ENCODE measurements at regions not wholly inside any gene's neighbourhood (a gene's known extent, or its start where the extent isn't known, plus 50 kb on each side); places are given as distances from the start of the nearest gene placed in this dataset.

DNA sequence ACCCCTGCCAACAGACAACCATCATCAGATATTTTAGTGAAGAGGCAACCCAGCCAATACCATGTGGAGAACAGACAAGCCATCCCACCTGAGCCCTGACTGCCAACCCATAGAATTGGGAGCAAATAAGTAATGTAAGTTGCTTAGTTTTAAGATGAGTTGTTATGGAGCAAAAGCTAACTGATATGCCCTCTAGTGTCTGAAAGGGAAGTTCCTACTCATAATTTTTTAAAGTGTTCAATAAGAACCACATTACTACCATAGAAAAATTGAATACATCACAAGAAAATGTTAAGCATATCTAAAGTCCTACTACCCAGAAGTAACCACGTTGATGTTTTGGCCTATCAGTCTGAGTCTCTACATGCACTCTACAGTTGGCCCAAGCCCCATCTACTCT is 50.8 kb upstream of the SLC36A4 start:
- no peak for TF ChIP-seq ZFX (IDR thresholded peaks at IDR 0.05)
- TF ChIP-seq, protein P1, sequence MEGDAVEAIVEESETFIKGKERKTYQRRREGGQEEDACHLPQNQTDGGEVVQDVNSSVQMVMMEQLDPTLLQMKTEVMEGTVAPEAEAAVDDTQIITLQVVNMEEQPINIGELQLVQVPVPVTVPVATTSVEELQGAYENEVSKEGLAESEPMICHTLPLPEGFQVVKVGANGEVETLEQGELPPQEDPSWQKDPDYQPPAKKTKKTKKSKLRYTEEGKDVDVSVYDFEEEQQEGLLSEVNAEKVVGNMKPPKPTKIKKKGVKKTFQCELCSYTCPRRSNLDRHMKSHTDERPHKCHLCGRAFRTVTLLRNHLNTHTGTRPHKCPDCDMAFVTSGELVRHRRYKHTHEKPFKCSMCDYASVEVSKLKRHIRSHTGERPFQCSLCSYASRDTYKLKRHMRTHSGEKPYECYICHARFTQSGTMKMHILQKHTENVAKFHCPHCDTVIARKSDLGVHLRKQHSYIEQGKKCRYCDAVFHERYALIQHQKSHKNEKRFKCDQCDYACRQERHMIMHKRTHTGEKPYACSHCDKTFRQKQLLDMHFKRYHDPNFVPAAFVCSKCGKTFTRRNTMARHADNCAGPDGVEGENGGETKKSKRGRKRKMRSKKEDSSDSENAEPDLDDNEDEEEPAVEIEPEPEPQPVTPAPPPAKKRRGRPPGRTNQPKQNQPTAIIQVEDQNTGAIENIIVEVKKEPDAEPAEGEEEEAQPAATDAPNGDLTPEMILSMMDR (conservative IDR thresholded peaks at IDR 0.05): peak; percentile 55
- no peak overlapping the region for H3K27ac ChIP-seq

DNA sequence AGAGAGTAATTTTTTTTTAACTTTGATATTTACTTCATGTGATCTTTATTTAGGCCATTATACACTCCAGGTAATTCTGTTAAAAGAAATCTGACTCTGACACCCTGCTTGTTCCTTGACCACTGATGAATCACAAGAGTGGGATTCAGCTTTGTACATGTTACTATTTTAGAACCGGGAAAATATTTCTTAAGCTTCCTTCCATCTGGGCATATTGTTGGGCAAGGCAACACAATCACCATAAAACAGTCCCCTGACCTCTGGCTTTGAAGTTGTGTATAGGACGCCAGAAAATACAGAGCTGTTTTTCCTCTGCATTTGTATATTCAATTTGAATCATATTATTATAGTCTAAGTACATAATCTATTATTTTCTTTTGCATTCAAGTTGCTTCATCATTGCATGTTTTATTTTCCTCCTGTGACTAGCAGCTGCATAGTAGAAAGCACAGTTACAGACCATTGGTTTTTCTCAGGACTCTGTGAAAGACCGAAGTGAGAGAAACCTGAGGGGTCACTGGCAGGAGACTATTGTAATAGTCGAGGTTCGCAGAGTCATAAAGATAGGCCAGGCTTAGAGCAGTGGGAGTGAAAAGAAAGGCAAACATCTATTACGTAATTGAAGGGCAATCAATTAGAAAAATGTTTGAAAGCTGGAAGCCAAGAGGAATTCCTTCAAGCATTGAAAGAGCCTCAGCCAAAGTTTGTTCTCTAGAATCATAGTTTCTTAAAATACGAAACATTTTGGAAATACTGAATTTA is 51.8 kb upstream of the SLC36A4 start:
- TF ChIP-seq ZFX (IDR thresholded peaks at IDR 0.05): no peak
- TF ChIP-seq, protein P1 (conservative IDR thresholded peaks at IDR 0.05): no peak
- no peak overlapping the region for H3K27ac ChIP-seq

DNA sequence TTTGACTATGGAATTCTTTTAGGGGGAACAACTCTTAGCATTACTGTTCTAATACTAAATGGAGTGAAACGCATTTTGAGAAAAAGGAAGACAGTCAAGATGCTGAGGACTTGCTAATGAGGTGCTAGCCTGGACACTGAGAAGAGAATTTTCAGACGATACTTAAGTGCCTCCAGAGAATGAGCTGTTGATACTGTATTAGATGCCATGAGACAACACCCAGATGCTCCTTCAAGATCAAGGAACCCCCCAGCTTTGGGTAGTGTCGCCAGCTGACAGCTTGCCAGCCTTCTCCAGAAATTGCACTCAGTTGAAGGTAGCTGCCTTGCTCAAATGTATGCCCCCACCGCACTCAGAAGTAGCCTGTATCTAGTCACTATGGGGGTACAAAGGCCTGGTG is 52.5 kb upstream of the SLC36A4 start:
- TF ChIP-seq, protein P1 (conservative IDR thresholded peaks at IDR 0.05): no peak
- no peak for TF ChIP-seq ZFX (IDR thresholded peaks at IDR 0.05)
- no peak overlapping the region for H3K27ac ChIP-seq

DNA sequence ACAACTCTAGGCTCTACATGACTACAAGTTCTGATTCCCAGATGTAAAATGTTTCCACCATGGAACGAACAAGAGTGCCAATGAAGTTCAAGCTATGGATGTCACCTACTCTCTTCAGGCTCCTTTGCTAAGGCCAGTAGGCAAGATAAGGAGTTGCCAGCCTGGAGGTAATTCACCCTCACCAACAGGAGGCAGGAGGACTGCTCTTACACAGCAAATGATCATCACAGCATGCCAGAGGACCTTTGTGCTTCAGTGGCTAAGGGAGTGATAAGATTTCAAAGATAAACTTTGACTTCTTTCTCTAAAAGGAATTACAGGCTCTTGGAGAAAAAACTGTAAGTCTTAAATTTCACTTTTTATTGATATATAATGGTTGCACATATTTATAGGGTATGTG is 54.1 kb upstream of the SLC36A4 start:
- TF ChIP-seq, protein P1 (conservative IDR thresholded peaks at IDR 0.05): no peak
- TF ChIP-seq ZFX (IDR thresholded peaks at IDR 0.05): no peak
- no peak overlapping the region for H3K27ac ChIP-seq

DNA sequence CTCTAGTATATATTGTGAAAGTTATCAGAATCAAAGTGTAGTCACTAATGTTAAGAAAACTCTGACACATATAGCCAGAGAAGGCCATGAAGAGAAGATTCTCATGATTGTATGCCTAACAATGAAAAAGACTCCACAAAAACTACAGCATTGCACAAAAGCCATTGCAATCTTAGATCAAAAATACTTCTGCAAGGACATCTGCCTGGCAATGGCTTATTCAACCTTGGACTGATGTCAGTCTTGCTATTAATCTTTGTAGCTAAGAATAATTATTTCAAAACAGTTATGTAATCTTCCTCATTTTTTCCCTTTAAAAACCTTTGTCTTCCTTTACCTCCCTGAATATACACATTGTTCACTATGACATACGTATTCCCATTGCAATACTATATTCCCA is 55.3 kb upstream of the SLC36A4 start:
- H3K27ac ChIP-seq: no peak overlapping the region
- TF ChIP-seq ZFX (IDR thresholded peaks at IDR 0.05): no peak
- TF ChIP-seq, protein P1 (conservative IDR thresholded peaks at IDR 0.05): no peak

DNA sequence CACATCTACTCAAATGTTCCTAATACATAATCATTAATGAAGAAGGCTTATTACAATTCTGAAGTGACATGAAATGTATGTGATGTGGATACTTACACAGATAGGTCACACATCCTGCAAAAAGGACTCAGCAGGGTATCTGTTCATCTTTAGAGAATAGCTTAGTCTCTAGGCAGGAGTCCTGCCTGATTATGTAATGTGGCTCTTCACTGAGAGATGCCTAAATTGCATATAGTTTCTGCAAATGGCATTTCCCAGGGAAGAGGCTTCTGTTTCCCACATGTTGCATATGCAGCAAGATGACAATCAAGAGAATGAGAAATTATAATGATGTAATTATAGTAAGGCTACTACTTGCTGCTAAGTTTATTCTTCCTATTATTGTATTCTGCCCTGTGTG is 58.8 kb upstream of the SLC36A4 start:
- TF ChIP-seq, protein P1 (conservative IDR thresholded peaks at IDR 0.05): no peak
- no peak for TF ChIP-seq ZFX (IDR thresholded peaks at IDR 0.05)
- H3K27ac ChIP-seq: no peak overlapping the region

DNA sequence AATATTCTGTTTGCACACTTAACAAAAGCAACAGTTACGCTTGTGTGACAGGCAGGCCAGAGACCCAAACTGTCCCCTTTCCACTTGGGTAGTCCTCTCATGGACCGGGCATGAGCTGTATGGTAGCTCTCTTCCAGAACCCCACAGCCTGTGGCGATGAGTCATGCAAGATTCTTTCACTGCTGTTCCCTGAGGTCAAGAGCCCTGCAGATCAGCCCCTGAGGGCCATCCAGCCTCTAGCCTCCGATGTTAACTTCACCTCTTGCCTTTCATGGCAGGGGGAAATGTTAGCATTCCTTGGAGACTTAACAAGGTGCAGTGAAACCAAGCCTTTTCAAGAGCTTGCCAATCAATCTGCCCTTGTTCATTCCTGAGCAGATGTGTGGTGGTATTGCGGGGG is 63.2 kb upstream of the DEUP1 start:
- H3K27ac ChIP-seq: no peak overlapping the region
- TF ChIP-seq ZFX (IDR thresholded peaks at IDR 0.05): no peak
- TF ChIP-seq, protein P1 (conservative IDR thresholded peaks at IDR 0.05): no peak
